HG02938 (cell line): ENCODE measurements at regions not wholly inside any gene's neighbourhood (a gene's known extent, or its start where the extent isn't known, plus 50 kb on each side); places are given as distances from the start of the nearest gene placed in this dataset.
A peak's percentile ranks its signal among the peaks of the same experiment; 100 is the strongest.

ENCODE experiments used
- ATAC-seq: cut with Tn5 transposase; IDR thresholded peaks from one replicate; pipeline ENCODE4 v1.9.1; 2021; ENCODE audit warnings: mild to moderate bottlenecking, moderate library complexity; ENCODE audit not compliant: unreplicated experiment

DNA sequence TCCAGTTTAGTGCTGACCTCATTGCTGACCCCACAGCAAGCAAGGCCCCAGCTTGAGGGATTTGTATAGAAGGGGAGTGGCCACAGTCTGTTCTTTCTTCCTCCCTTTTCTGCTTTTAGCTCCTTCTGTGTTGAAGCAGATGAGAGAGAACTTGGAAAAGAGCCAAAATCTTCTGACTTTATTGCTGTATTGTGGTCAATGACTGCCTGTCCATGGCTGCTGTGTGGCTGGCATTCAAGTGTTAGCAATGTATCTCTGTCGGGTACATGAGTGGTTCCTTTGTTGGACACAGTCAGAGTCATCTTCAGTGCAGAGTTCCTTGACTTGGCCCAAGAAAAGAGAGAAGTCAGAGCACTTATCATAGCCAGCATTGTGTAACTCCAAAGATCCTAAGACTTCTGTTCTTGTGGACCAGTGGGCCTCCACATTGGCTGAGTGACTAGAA is 154.1 kb downstream of the LRRC70 start:
- no peak for ATAC-seq

- no peak for ATAC-seq
Measured at GRCh38 chr5:62731022-62731421, 152.4 kb downstream of the LRRC70 start.

DNA sequence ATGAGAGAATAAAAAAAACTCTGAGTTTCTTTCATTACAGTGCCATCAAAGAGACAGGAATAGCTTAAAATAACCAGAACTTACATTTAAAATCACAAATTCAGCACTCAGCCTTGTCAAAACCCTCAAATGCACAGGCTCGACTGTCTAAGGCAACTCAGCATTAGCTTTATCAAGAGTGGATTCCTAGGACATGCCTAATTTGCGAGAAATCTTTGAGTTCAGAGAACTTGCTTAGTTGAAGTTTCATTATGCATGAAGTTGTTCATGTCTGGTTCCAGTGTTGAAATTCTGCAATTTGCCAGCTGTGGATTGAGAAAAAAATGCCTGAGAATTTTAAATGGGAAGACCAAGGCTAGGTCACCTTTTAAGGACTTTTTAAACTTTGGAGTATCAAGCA is 151.1 kb downstream of the LRRC70 start:
- ATAC-seq = no peak

- ATAC-seq = no peak
Measured at GRCh38 chr5:62727861-62728260, 149.2 kb downstream of the LRRC70 start.

- no peak for ATAC-seq
Measured at GRCh38 chr5:62727184-62727583, 148.6 kb downstream of the LRRC70 start.

GRCh38 chr5:62722360-62722759 is 143.7 kb downstream of the LRRC70 start:
- ATAC-seq = no peak

DNA sequence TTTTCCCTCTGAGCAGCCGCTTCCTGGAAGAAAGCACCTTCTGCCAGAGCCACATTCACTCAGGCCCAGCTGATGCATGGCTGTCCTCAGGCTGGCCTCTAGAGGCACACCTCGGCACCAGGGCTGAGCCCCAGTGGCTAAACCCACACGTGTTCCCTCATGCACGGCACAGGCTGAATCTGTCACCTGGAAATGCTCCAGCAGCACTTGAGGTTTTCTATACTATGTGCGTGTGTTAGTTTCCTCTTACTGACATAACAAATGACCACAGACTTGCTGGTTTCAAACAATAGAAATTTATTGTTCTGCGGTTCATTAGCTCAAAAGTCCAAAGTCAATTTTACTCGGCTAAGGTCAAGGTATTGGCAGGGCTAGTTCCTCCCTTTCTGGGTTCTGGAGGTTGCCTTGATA is 141.4 kb downstream of the LRRC70 start:
- ATAC-seq = peak; percentile 92

GRCh38 chr5:62719061-62719720 is 140.6 kb downstream of the LRRC70 start:
- ATAC-seq = no peak

DNA sequence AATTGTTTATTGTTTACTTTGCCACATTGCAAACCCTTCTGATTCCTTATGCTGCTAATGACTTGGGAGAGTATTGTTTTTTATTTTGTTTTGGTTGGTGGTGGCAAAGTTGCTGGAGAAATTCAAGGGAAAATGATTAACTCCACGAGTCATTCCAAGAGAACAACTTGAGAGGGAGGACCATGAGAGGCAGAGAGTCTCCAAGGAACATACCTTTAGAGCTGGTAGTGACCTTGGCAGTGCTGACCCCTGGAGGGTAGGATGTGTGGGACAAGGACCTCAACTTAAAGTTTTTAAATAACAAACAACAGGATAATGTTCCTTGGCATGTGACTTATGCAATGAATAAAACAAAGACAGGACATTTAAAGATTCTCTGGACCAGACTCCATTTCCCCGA is 139.7 kb downstream of the LRRC70 start:
- no peak for ATAC-seq

DNA sequence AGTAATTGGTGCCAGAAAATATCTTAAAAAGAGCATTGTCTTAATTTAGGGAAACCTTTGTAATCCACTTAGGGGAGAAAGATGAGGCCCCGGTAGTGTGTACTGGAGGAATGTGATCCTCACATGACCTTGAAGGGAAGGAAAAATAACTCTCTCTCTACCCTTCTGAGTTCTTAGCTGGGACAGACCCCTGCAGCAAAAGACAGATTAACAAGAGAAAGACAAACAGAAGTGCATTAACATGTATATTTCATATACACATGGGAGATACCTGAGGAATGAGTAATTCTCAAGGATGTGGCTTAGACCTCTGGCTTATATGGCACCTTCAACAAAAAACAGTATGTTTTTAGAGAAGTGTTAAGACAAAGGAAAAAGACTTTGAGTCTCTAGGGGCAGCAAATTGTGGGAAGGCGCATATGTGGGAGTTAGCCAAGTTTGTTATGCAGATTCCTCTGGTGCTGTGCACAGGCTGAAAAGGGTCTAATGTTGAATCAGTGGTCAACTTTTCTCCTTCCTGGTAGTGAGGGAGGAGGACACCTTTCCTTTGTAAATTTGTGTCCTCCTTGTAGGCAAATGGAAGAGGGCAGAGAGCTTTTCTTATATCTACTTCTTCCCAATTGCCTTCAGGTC is 138.8 kb downstream of the LRRC70 start:
- ATAC-seq = no peak

DNA sequence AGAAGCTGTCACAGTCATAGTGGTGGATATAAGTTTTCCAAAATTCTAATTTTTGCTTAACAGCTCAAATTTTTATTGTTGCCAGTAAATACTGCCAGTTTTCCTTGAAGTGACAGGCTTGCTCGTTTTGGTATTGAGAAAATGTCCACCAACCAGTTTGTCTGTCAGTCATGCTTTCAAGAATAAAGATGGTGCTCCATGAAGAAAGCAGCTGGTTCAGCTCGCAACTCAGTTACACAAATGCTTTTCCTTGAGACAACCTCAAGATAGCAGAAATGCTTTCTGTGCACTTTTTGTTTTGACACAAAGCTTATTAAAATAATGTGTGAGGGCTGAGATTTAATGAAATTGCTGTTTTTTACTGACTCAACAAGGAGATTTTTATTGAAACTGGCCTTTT is 135.7 kb downstream of the LRRC70 start:
- ATAC-seq = no peak

DNA sequence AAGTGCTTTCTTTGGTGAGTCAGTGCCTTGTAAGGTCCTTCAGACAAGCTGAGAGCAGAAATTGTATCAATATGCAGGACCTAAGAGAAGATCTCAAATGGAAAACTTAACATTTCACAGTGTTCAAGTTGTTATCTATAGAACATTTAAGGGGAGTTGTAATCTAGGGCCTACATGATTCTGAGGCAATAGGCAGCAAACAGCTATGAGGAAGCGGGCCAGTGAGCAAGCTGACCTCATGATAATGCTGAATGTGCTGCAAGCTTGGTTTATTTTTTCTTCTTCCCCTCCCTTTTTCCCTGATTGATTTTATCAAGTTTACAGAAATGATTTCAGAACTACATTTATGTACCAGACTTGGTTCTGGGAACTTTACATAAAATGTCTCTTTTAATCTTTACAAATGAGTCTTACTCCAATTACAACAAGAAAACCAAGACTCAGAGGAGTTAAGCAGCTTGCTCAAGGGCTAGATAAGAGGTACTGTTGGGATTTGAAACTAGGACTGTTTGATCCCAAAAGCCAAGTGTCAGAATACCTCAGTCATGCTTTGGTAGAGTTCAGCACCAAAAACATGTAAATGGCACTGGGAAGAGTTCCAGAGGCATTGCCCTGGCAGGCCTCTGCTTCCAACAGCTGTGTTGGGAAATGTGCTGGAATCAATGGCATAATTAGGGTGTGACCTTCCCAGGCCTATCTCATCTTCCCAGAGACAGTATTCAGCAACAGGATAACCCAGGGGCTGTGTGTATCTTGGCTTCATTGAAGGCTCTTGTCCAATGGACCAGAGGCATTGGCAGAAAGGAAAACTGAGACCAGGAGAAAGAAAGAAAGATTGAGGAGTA is 130.1 kb downstream of the LRRC70 start:
- no peak for ATAC-seq

DNA sequence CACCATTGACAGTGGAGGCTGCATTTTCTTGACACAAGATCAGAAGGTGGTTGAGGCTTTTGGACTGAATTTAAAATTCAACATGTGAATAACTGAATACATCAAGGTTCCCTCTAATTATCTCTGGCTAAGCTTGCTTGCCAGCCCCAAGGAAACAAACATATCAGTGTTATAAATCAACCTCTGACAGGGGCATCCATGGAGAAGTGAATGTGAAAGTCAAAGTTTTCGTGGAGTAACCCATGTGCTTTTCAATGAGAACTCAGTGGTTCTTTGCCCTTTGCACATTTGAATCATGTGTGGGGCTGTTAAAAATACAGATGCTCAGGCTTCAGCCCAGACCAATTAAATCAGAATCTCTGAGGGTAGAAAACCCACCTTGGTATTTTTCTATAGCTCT is 128.9 kb downstream of the LRRC70 start:
- ATAC-seq = no peak

- ATAC-seq = no peak
Measured at GRCh38 chr5:62707131-62707530, 128.5 kb downstream of the LRRC70 start.

- ATAC-seq = no peak
Measured at GRCh38 chr5:62705022-62705421, 126.4 kb downstream of the LRRC70 start.

GRCh38 chr5:62702126-62702525 is 123.5 kb downstream of the LRRC70 start:
- no peak for ATAC-seq

GRCh38 chr5:62701036-62701435 is 122.4 kb downstream of the LRRC70 start:
- ATAC-seq = no peak

DNA sequence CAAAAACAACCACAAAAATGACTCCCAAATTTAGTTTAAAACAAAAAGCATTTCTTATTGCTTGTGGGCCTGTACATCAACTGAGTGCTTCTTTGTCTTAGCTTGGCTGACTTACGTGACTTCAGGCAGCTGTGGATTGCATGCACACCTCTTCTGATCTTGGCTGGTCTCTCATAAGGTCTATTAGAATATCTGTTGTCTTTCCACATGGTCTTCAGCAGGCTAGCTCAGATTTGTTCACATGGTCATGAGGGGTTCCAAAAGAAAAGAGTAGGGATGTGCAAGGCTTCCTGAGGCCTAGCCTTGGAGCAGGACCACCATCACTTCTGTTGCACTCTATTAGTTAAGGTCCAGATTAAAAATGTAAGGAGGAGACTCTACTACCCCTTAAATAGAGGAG is 120.1 kb downstream of the LRRC70 start:
- ATAC-seq = no peak

DNA sequence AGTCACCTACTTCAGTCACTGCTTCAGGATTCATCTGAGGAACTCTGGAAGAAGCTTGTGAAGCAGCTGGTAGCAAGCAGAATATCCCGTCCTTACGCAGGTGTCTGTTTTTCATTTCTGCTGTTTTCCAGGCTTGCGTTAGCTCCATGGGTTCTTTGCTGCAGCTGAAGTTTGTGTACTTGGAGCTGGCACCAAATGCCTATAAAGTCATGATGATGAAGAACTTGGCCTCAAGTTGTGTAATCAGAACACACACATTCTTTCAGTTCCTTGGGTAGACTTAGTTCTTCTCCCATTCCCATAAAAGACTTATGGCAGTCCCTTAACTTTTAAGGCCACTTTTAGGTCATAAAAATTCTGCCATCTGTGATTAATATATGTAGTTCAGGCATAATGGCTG is 116.7 kb downstream of the LRRC70 start:
- no peak for ATAC-seq

DNA sequence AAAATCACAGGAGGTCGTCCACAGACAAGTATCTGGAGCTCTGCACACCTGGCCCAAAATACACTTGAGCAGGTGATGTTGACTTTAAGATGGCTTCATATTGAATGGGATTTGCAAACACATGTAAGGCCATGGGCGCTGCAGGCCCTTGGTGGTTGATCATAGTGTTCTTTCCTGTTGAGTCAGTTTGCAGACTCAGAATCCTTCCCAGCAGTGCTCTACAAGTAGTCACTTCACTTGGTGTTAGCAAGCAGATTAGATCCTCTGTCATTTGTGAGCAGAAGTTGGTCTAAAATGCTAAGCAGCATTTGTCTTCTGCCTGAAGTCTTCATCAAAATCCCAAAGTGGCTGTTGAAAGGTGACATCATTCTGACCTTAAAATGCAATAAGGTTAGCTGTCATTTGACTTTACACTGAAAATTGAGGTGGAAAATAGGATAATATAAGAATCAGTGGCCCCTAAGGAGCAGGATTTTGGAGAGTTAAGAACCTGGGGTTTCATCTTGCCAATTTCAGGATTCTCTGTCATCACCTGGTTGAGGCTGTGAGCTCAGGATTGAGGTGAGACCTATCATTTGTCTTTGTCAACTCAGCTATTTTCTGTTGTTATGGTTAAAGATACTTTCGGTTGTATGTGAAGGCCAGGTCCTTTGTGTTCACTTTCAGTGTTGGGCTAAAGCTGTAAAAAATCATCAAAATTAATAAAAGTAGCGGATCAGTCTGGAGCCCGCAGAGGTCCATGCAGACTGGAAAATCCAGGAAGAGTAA is 114.5 kb downstream of the LRRC70 start:
- no peak for ATAC-seq

GRCh38 chr5:62691946-62692345 is 113.3 kb downstream of the LRRC70 start:
- no peak for ATAC-seq
